Caki2 (cell line): ENCODE measurements at regions not wholly inside any gene's neighbourhood (a gene's known extent, or its start where the extent isn't known, plus 50 kb on each side); places are given as distances from the start of the nearest gene placed in this dataset.

Source experiments
- DNase-seq: peaks from one replicate; pipeline ENCODE4 v3.0.0-alpha.2; 2015; ENCODE audit warnings: low read depth
- in situ Hi-C: cut with HindIII; loops from 2 replicates; pipeline ENCODE4 v1.10.0; 2016; ENCODE audit warnings: low sequenced_read_pairs, low pct_unique_long_range_greater_than_20kb, mixed read lengths

GRCh38 chr11:128407962-128408361, 179.4 kb downstream of the ETS1 start:
- DNase-seq, result no peak
- in situ Hi-C loops, result no loop called here

- in situ Hi-C loops, result no loop called here
- DNase-seq, result no peak
Observed at GRCh38 chr11:128405714-128406662, 181.4 kb downstream of the ETS1 start.

GRCh38 chr11:128405112-128405511, 182.2 kb downstream of the ETS1 start:
- in situ Hi-C loops, result no loop called here

DNA sequence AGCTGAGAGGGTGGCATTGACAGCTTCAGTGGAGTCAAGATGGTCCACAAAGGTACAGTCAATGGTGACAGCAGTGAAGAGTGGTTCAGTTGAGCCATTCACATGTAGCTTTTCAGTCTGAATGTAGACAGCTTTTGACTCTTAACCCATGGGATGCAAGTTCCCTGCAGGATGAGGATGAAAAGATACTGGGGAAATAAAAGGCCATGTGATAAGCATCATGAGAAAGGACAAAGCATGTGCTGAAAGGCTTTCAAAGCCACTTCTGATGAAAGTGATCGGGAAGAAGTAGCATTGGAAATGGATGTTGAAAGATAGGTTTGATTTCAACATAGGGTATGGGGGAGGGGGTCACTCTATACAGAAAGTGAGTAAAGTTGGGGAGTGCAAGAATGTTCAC, 182.9 kb downstream of the ETS1 start:
- in situ Hi-C loops, result no loop called here
- no peak for DNase-seq

More at GRCh38 chr11:128405112-128405511, 182.2 kb downstream of the ETS1 start:
- no peak for DNase-seq

GRCh38 chr11:128400382-128401203, 186.8 kb downstream of the ETS1 start:
- in situ Hi-C loops, result no loop called here
- no peak for DNase-seq

DNA sequence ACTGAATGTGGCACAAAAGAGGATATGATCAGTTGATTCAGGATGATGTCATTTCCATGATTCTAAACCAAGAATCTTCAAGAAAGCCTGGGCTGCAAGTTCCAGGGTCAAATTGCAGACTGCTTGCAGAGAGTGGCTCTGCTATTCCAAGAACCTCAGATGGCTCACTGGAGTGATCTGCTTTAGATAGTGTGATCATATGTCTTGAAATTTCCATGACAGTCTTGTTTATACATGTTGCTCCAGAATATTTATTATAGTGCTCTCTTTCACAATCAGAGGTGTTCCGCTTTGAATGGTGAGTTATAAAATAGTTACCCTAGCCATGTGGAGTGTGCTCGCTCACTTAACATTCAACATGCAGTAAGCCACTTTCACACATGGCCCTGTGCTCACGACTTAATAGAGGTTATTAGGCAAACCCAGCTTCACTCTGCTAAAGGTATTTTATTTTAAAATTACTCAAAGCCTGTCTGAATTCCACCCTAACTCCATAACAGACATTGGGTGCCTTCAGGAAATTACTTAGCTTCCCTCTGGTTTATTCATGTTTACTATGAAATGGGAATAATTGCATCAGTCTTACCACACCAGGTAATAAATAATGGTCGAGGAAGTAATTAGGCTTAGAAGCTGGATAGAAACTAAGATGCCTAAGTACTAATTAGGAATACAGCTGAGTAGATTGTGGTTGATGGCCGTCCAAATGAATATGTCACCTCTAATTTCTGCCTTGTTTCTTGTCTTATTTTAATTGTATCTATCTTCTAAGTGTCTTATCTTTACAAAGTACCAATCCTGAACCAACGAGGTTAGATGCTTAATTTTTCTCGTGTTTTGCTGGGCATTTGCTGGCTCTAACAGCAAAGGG, 187.9 kb downstream of the ETS1 start:
- in situ Hi-C loops, result no loop called here
- no peak for DNase-seq

DNA sequence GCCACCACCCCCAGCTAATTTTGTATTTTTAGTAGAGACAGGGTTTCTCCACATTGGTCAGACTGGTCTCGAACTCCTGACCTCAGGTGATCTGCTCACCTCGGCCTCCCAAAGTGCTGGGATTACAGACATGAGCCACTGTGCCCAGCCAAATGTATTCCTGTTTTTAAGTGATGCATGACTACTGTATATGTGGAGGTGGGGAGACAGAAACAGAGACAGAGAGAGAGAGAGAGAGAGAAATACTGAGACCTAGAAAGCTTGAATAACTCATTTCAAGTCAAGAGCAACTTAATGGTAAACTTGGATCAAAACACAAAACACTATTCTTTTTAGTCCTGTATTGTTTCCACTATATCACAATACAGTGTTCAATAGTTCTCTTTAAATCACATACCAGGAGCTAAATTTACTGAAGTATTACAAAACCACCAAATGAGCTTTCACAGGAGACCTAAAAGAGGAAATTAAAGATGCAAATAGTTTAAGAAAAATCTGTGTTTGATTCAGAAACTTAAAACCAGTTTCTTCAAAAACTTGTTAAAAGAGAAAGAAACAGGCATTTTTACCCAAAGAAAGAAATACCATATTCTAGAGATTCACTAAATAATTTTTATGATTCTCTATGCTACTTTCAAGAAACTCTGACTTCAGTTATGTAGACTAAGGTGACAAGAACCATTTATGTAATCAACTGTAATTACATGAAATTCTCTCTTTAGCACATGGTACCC, 188.7 kb downstream of the ETS1 start:
- DNase-seq, result no peak
- in situ Hi-C loops, result no loop called here

DNA sequence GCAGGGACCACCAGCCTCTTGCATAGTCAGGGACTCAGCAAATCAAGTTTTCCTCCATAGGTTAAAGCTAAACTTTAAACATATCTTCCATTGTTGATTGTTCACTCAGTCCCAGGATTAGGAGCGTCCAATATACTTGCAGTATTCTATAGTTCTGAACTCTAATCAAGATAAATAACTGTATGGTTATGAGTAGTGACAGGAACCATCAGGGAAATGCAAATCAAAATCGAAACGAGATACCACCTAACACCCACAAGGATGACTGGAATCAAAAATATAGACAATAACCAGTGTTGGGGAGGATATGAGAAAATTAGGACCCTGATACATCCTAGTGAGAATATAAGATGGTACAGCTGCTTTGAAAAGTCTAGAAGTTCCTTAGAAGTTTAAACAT, 190.0 kb downstream of the ETS1 start:
- DNase-seq, result no peak
- in situ Hi-C loops, result no loop called here

DNA sequence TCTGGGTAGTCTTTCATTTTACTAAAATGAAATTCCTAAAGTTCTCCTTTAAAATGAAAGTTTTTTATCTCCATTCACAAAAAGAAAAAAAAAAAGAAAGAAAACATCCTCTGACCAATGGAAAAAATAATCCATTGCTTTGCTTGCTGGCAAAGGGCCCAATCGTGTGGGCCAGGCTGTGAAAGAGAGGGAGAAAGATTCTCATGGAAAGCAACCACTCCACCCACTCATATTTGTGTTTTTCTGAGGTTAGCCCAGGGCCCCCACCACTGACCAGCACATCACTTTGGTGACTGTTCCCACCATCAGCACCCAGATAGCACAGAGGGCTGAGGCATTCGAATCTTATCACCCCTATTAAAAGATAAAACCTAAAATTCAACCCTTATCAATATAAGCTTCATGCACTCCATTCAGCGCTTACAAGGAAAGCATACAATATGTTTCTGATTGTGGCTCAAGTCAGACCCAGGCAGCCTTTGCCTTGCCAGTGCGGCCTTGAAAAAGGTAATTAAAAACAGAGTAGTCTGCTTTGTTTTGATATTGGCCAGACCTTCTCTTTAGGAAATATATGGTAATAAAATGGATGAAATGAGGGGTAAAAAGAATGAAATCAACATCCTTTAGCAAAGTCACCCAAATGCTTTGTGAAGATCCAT, 192.8 kb downstream of the ETS1 start:
- in situ Hi-C loops, result no loop called here
- no peak for DNase-seq

GRCh38 chr11:128392259-128392658, 195.1 kb downstream of the ETS1 start:
- in situ Hi-C loops, result no loop called here
- DNase-seq, result no peak

- no peak for DNase-seq
- in situ Hi-C loops, result no loop called here
Observed at GRCh38 chr11:128391811-128392210, 195.5 kb downstream of the ETS1 start.

- in situ Hi-C loops, result no loop called here
- DNase-seq, result no peak
Observed at GRCh38 chr11:128390246-128390645, 197.1 kb downstream of the ETS1 start.

DNA sequence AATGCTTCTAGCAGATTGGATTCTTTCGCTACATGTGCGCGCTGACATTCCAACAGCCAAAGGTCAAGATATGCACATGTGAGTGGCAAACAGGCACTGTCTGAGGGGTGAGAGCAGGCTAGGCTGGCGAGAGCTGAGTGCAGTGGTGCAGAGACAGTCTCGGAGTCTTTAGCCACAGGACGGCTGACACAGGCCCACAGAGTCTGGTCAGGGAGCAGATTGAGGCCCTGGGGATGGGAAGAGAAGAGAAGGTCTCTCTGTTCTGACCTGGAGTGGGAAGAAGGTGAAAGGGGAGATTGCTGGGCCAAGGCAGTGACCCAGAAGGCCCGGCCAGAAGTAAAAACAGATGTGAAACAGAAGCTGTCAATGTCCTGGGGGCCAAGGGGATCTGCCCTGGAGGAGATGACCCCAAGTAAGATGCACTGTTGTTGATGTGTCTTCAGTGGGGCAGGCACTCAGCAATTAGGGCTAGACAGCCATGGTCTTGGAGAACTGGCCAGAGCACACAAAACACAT, 197.8 kb downstream of the ETS1 start:
- DNase-seq, result no peak
- in situ Hi-C loops, result no loop called here

GRCh38 chr11:128388206-128388815, 199.0 kb downstream of the ETS1 start:
- DNase-seq, result no peak
- in situ Hi-C loops, result no loop called here

DNA sequence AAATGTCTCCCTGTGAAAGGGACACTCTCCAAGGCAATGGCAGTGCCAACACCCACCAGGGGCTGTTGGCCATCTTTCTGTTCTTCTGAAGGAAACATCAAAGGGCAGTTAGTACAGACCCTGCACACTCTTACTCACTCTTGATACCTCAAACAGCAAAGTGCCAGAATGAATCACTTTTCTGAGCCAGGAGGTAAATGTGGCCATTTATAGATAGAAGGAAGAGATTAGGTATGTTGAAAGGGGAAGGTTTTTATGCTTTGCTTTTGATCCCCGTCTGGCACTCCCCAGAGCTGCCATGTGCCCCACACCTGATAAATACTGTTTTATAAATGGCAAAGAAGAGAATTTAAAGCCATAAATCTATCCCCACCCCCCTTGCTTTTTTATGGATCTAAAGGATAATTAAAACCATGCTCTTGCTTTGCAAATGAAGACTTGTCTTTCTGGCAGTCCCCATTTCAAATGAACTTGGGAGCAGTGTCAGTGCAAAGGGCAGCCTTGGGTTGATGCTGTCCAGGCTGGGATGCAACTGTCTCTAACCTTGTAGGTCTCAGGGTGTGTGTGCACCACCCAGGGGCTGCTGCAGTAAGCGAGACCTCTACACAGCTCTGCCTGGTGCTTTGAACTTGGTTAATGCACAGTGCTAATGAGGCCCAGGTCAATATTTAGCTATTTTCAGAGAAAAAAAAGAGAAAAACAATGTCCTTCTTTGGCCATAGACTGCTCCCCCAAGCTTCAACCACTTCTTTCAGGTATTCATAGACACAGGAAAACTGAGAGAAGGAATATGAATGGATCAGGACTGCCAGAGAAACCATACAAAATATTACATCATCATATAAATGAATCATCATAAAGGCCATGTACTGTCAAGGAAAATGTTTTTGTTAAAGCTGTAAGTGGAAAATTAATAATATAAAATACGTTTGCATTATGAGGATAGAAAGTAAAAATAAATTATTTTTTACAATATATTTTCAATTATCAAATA, 207.5 kb downstream of the ETS1 start:
- in situ Hi-C loops, result no loop called here
- DNase-seq, result no peak

DNA sequence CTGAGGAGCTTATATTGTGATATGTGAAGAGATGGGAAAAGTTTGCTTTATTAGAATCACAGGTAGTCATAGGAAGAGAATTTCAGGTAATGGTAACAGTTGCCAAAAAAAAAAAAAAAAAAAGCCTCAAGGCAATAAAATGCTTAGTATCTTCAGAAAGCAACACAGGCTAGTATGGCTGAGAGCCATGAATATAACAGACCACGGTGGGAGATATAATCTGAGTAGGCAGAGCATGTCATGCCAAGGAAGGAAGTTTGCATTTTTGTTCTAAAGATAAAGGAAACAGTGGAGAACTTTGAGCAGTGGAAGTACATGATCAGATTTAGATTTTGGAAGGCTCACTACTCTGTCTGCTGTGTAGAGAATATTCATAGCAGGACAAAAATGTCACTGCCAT, 211.4 kb downstream of the ETS1 start:
- DNase-seq, result no peak
- in situ Hi-C loops, result no loop called here
